ENCODE measurements at regions not wholly inside any gene's neighbourhood (a gene's known extent, or its start where the extent isn't known, plus 50 kb on each side); places are given as distances from the start of the nearest gene placed in this dataset.
"Not testable (repeated sequence)": the region's sequence is repeated elsewhere in the genome, so short reads cannot be mapped to it uniquely, and the experiment has no call there.

- TF ChIP-seq, protein P1, sequence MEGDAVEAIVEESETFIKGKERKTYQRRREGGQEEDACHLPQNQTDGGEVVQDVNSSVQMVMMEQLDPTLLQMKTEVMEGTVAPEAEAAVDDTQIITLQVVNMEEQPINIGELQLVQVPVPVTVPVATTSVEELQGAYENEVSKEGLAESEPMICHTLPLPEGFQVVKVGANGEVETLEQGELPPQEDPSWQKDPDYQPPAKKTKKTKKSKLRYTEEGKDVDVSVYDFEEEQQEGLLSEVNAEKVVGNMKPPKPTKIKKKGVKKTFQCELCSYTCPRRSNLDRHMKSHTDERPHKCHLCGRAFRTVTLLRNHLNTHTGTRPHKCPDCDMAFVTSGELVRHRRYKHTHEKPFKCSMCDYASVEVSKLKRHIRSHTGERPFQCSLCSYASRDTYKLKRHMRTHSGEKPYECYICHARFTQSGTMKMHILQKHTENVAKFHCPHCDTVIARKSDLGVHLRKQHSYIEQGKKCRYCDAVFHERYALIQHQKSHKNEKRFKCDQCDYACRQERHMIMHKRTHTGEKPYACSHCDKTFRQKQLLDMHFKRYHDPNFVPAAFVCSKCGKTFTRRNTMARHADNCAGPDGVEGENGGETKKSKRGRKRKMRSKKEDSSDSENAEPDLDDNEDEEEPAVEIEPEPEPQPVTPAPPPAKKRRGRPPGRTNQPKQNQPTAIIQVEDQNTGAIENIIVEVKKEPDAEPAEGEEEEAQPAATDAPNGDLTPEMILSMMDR (IDR thresholded peaks at IDR 0.05; ENCODE audit: low read length): not testable (repeated sequence)
- TF ChIP-seq EZH2 (IDR thresholded peaks at IDR 0.05; ENCODE audit: borderline replicate concordance, low read length): not testable (repeated sequence)
Observed at GRCh38 chr2:87440650-87441049, 307.2 kb upstream of the PLGLB2 start.
